Brain microvascular endothelial cell (primary cell): ENCODE measurements at regions not wholly inside any gene's neighbourhood (a gene's known extent, or its start where the extent isn't known, plus 50 kb on each side); places are given as distances from the start of the nearest gene placed in this dataset.
A peak's percentile ranks its signal among the peaks of the same experiment; 100 is the strongest.

ENCODE experiments used
- DNase-seq: peaks from one replicate; pipeline ENCODE4 v3.0.0-alpha.2; 2020
- H3K27ac ChIP-seq: fragments of 250-450 bp; sonication (Bioruptor Pico); 2 replicates; pipeline ENCODE4 v1.5.1; 2020; ENCODE audit warnings: mild to moderate bottlenecking, moderate library complexity
- H3K27me3 ChIP-seq: fragments of 250-450 bp; sonication (Bioruptor Pico); replicated peaks from 2 replicates; pipeline ENCODE4 v1.5.1; 2020; ENCODE audit warnings: mild to moderate bottlenecking
- H3K36me3 ChIP-seq: fragments of 250-450 bp; sonication (Bioruptor Pico); replicated peaks from 2 replicates; pipeline ENCODE4 v1.5.1; 2020; ENCODE audit warnings: mild to moderate bottlenecking
- H3K4me3 ChIP-seq: 2 replicates; pipeline ENCODE4 v1.5.1; 2011; ENCODE audit warnings: low read depth, mild to moderate bottlenecking, control low read depth, low read length, moderate library complexity
- CTCF ChIP-seq: IDR thresholded peaks from 2 replicates; pipeline ENCODE4 v1.5.1; 2011; ENCODE audit warnings: low read depth, mild to moderate bottlenecking, moderate library complexity, low read length, control low read depth, inconsistent platforms; ENCODE audit errors: missing control alignments
- in situ Hi-C: cut with HindIII; loops from 2 replicates; pipeline ENCODE4 v1.10.0; 2017; ENCODE audit warnings: low sequenced_read_pairs, low pct_ligation_motif_present

- DNase-seq: no peak
- TF ChIP-seq CTCF: no peak
- Histone ChIP-seq H3K36me3 (no peaks in the 10 kb centered on the region), H3K4me3 (no peak overlapping the region), H3K27me3 (no peaks in the 10 kb centered on the region), H3K27ac (no peak overlapping the region)
- in situ Hi-C loops: no loop called here
These were observed 493.3 kb upstream of the SORCS1 start for GRCh38 chr10:107657851-107658250.

- no peaks in the 10 kb centered on the region for H3K27me3 ChIP-seq
- no peak for TF ChIP-seq CTCF
- in situ Hi-C loops: no loop called here
These were observed 492.4 kb upstream of the SORCS1 start for GRCh38 chr10:107656932-107657331.

GRCh38 chr10:107653832-107654287 is 489.4 kb upstream of the SORCS1 start:
- no peak for TF ChIP-seq CTCF
- Histone ChIP-seq H3K36me3 (no peaks in the 10 kb centered on the region), H3K27ac (no peak overlapping the region), H3K27me3 (no peaks in the 10 kb centered on the region), H3K4me3 (peak overlapping the region; percentile 30)
- peak; percentile 0 for DNase-seq
- in situ Hi-C loops: no loop called here

More at GRCh38 chr10:107656932-107657331, 492.4 kb upstream of the SORCS1 start:
- Histone ChIP-seq H3K27ac (no peak overlapping the region), H3K36me3 (no peaks in the 10 kb centered on the region), H3K4me3 (no peak overlapping the region)
- DNase-seq: no peak

- no peak for TF ChIP-seq CTCF
- DNase-seq: no peak
- Histone ChIP-seq H3K27ac (no peak overlapping the region), H3K36me3 (no peaks in the 10 kb centered on the region), H3K27me3 (no peaks in the 10 kb centered on the region), H3K4me3 (no peak overlapping the region)
- in situ Hi-C loops: no loop called here
These were observed 486.4 kb upstream of the SORCS1 start for GRCh38 chr10:107650939-107651338.

GRCh38 chr10:107649249-107649648 is 484.7 kb upstream of the SORCS1 start:
- in situ Hi-C loops: no loop called here
- H3K27me3 ChIP-seq: no peaks in the 10 kb centered on the region
- H3K36me3 ChIP-seq: no peaks in the 10 kb centered on the region
- TF ChIP-seq CTCF: no peak
- no peak for DNase-seq
- H3K27ac ChIP-seq: no peak overlapping the region
- H3K4me3 ChIP-seq: no peak overlapping the region

- H3K27ac ChIP-seq: no peak overlapping the region
- TF ChIP-seq CTCF: no peak
- in situ Hi-C loops: no loop called here
- H3K36me3 ChIP-seq: no peaks in the 10 kb centered on the region
- no peak for DNase-seq
- H3K27me3 ChIP-seq: no peaks in the 10 kb centered on the region
- no peak overlapping the region for H3K4me3 ChIP-seq
These were observed 483.0 kb upstream of the SORCS1 start for GRCh38 chr10:107647462-107647861.
